B cell (primary cell): ENCODE measurements at regions not wholly inside any gene's neighbourhood (a gene's known extent, or its start where the extent isn't known, plus 50 kb on each side); places are given as distances from the start of the nearest gene placed in this dataset.

Source experiments
- ATAC-seq: fragments of 200-7000 bp; cut with Tn5 transposase; one replicate; pipeline ENCODE4 v1.10.0; 2021; ENCODE audit warnings: low read depth, mild to moderate bottlenecking, moderate number of reproducible peaks, moderate library complexity
- CTCF ChIA-PET: fragments of 350-600 bp; sonication (Branson Sonifier 250); formaldehyde crosslinking; loops from one replicate; lab custom pipeline; 2021; ENCODE audit warnings: antibody characterized with exemption, inconsistent platforms; lab: Charles Lee
- POLR2A ChIA-PET: fragments of 350-600 bp; sonication (Branson Sonifier 250); formaldehyde crosslinking; loops from one replicate; lab custom pipeline; 2021; ENCODE audit warnings: antibody characterized with exemption; lab: Charles Lee
- DNase-seq: peaks from one replicate; pipeline ENCODE4 v3.0.0; 2013
- H2AFZ ChIP-seq: 2 replicates; pipeline ENCODE4 v1.6.1; 2012; ENCODE audit warnings: mild to moderate bottlenecking, low read depth, low read length; ENCODE audit not compliant: insufficient read depth, poor library complexity, severe bottlenecking
- H3K27ac ChIP-seq, 2 donors: 1 replicate in 1 of 2; 2 replicates in 1 of 2; pipeline ENCODE4 v1.5.1; 2012 to 2013; ENCODE audit warnings: low read length in 2 of 2, mild to moderate bottlenecking in 2 of 2, moderate library complexity in 1 of 2
- H3K27me3 ChIP-seq, 4 experiments: fragments of 200-600 bp in 1 of 4; sonication (generic) in 1 of 4; replicated peaks in 1 of 4; 1 replicate in 2 of 4; 2 replicates in 2 of 4; pipeline versions ENCODE4 v1.6.1 to v1.7.0; 2013 to 2016; ENCODE audit warnings: low read length in 3 of 4, mild to moderate bottlenecking in 2 of 4, mixed read lengths in 1 of 4, moderate library complexity in 1 of 4; ENCODE audit not compliant: insufficient read depth in 4 of 4, control insufficient read depth in 3 of 4; ENCODE audit errors: control extremely low read depth in 1 of 4
- H3K36me3 ChIP-seq, 2 experiments: replicated peaks in 1 of 2; 1 replicate in 1 of 2; 2 replicates in 1 of 2; pipeline versions ENCODE4 v1.6.1 to v1.7.1; 2013; ENCODE audit warnings: low read length in 1 of 2; ENCODE audit not compliant: insufficient read depth in 2 of 2, control insufficient read depth in 1 of 2; ENCODE audit errors: control extremely low read depth in 1 of 2, extremely low read depth in 1 of 2
- H3K4me1 ChIP-seq, 2 donors: fragments of 200-600 bp in 1 of 2; sonication (generic) in 1 of 2; 1 replicate in 1 of 2; 2 replicates in 1 of 2; pipeline versions ENCODE4 v1.5.1 to v1.6.1; 2013 to 2017; ENCODE audit warnings: low read length in 2 of 2; ENCODE audit not compliant: control insufficient read depth in 2 of 2, insufficient read depth in 2 of 2
- H3K4me2 ChIP-seq: replicated peaks from 2 replicates; pipeline ENCODE3; 2012; ENCODE audit warnings: mild to moderate bottlenecking, low read depth, low read length; ENCODE audit not compliant: poor library complexity, severe bottlenecking
- H3K4me3 ChIP-seq, 5 experiments: fragments of 200-600 bp in 1 of 5; sonication (generic) in 1 of 5; 1 replicate in 3 of 5; 2 replicates in 2 of 5; pipeline versions ENCODE4 v1.5.1 to v1.7.0; 2011 to 2016; ENCODE audit warnings: low read length in 4 of 5, mild to moderate bottlenecking in 4 of 5, low read depth in 2 of 5, control low read depth in 1 of 5, moderate library complexity in 1 of 5; ENCODE audit not compliant: insufficient read depth in 1 of 5; ENCODE audit errors: control extremely low read depth in 1 of 5, extremely low read depth in 1 of 5
- H3K79me2 ChIP-seq: fragments of 200-600 bp; sonication (generic); one replicate; pipeline ENCODE4 v1.6.0; 2016; ENCODE audit warnings: low read length; ENCODE audit not compliant: control insufficient read depth, insufficient read depth
- H3K9ac ChIP-seq: fragments of 200-600 bp; sonication (generic); 2 replicates; pipeline ENCODE4 v1.6.1; 2017; ENCODE audit warnings: mild to moderate bottlenecking, low read length, moderate library complexity
- H3K9me3 ChIP-seq, 3 donors: one replicate each; pipeline versions ENCODE4 v1.6.1 to v1.7.1; 2013; ENCODE audit warnings: low read length in 2 of 3; ENCODE audit not compliant: control insufficient read depth in 2 of 3, insufficient read depth in 1 of 3; ENCODE audit errors: control extremely low read depth in 1 of 3
- H4K20me1 ChIP-seq: 2 replicates; pipeline ENCODE4 v1.6.0; 2012; ENCODE audit warnings: mild to moderate bottlenecking, low read length; ENCODE audit not compliant: insufficient read depth, control insufficient read depth, poor library complexity, severe bottlenecking
- H3K27ac Mint-ChIP-seq: one replicate; pipeline ENCODE4 v1.8.0; 2021; ENCODE audit warnings: mixed read lengths
- H3K27me3 Mint-ChIP-seq: one replicate; pipeline ENCODE4 v1.8.0; 2021; ENCODE audit warnings: mixed read lengths
- H3K4me1 Mint-ChIP-seq: one replicate; pipeline ENCODE4 v1.8.0; 2021; ENCODE audit warnings: mixed read lengths
- H3K4me3 Mint-ChIP-seq: one replicate; pipeline ENCODE4 v1.8.0; 2021; ENCODE audit warnings: mixed read lengths
- H3K9me3 Mint-ChIP-seq: one replicate; pipeline ENCODE4 v1.8.0; 2022; ENCODE audit warnings: mixed read lengths; ENCODE audit not compliant: insufficient read depth
- CTCF ChIP-seq: fragments of 200-600 bp; IDR thresholded peaks from one replicate; pipeline ENCODE4 v1.8.0; 2022; ENCODE audit warnings: antibody characterized with exemption, mild to moderate bottlenecking
- EZH2 ChIP-seq: IDR thresholded peaks from 2 replicates; pipeline ENCODE4 v1.6.1; 2012; ENCODE audit warnings: borderline replicate concordance, low read depth, mild to moderate bottlenecking, moderate library complexity, low read length; ENCODE audit not compliant: insufficient read depth, poor library complexity, severe bottlenecking
- WGBS: methylation state at CpG from one replicate; pipeline ENCODE4 v1.1.5; 2013; ENCODE audit warnings: missing lambda C conversion rate; ENCODE audit not compliant: insufficient coverage; 5-methylcytosine and 5-hydroxymethylcytosine counted together
- intact Hi-C: fragments of 100-400 bp; cut with micrococcal nuclease; formaldehyde crosslinking; loops from one replicate; pipeline ENCODE4 v1.10.0; 2022

GRCh38 chr11:70495351-70496310 lies 97.3 kb downstream of the CTTN start:
- Histone ChIP-seq H3K36me3 (no peaks in the 10 kb centered on the region), H3K4me1 (no peaks in the 10 kb centered on the region), H2AFZ (no peak overlapping the region), H3K9ac (no peak overlapping the region), H3K27ac (no peak overlapping the region), H3K9me3 (peaks cover 0 to 26% (median 4%) of the 10 kb centered on the region in 3 donors), H3K4me2 (no peak overlapping the region), H3K79me2 (no peaks in the 10 kb centered on the region), H3K4me3 (no peak overlapping the region), H3K27me3 (no peaks in the 10 kb centered on the region), H4K20me1 (no peaks in the 10 kb centered on the region)
- Mint-ChIP-seq H3K9me3 (no peaks in the 10 kb centered on the region), H3K27ac (no peak overlapping the region), H3K4me3 (no peak overlapping the region), H3K27me3 (no peaks in the 10 kb centered on the region), H3K4me1 (no peaks in the 10 kb centered on the region)
- ChIA-PET POLR2A (no interaction called here), CTCF (no interaction called here)
- no peak for TF ChIP-seq CTCF
- TF ChIP-seq EZH2: no peak
- ATAC-seq: no peak
- intact Hi-C loops: no loop called here
- DNase-seq: no peak
- WGBS: 89% methylated on average over 22 of the region's 22 CpGs
